ENCODE measurements at regions not wholly inside any gene's neighbourhood (a gene's known extent, or its start where the extent isn't known, plus 50 kb on each side); places are given as distances from the start of the nearest gene placed in this dataset.
"Not testable (repeated sequence)": the region's sequence is repeated elsewhere in the genome, so short reads cannot be mapped to it uniquely, and the experiment has no call there.

DNA sequence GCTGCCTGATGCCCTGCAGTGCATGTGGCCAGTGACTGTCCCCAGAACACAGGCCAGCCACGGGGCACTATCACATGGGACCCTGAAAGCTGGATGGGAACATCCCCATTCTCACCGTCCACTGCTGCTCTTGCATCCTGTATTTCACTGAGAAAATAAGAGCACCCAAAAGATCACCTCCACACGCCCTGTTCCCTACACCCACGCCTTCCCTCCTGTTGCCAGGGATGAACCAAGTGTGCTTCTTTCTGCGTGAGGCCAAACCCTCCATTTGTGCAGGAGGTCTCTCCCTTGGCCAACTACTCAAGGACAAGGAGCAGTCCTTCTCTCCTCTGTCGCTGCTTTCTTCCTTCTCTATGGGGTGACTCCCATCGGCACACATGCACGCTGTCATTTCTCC lies 118.3 kb downstream of the LRRC37A3 start:
- not testable (repeated sequence) for H3K27me3 ChIP-seq (ENCODE audit: insufficient read depth, low read length)

DNA sequence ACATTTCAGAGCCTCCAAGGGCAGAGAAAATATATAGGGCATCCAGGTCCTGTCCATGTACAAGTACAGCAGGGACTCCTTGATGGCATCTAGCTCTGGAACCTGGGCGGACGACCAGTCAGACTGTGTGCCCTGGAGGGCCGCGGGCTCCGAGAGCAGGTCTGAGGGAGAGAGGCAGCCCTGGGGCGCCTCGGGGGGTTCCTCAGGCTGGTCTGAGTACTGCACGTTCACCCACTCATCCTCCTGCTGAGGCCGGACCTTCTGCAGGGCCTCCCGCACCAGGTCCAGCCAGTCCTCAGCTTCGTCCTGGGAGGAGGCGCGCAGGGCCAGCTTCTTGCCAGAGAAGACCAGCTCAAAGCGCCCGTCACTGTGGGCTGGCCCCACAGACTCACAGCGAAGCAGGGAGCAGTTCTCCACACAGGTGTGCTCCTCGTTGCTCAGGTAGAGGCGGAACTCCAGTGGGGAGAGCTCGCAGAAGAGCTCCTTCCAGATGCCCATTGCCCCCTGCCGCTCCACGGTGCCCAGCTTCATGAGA lies 118.8 kb downstream of the LRRC37A3 start:
- H3K27me3 ChIP-seq (ENCODE audit: insufficient read depth, low read length); H3K4me1 ChIP-seq (ENCODE audit: insufficient read depth, low read length); H3K4me3 ChIP-seq (ENCODE audit: low read length); H3K9me3 ChIP-seq (ENCODE audit: low read depth, low read length): not testable (repeated sequence)

More for the DNA sequence above, 118.3 kb downstream of the LRRC37A3 start:
- H3K9me3 ChIP-seq (ENCODE audit: low read depth, low read length); H3K4me3 ChIP-seq (ENCODE audit: low read length); H3K4me1 ChIP-seq (ENCODE audit: insufficient read depth, low read length): not testable (repeated sequence)

DNA sequence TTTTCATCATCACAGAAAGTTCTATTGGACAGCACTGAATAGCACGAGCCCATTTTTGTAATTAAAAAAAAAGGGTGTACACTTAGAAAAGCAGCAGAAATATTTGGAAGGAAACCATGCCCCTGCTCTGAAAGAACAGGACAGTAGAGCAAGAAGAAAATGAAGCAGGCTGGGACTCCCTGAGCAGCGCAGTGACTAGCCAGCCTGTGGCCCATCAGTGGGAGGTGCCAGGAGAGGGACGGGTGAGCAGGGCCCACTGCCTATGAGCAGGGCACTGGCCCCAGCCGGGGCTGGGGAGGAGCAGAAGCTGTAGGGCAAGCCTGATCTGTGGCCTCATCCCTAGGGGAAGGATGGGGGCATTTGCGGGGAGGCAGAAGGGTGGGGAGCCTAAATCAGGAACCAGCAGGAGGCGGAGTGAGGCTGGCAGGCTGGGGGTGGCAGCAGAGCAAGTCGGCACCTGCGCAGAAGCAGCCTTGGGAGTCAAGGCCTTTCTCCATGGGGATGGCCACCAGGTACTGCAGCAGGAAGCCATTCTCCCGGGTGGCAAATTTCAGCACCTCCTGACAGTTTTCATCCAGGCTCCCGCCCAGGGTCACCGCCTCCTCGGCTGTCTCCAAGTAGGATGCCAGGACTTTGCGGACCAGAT lies 119.6 kb downstream of the LRRC37A3 start:
- H3K9me3 ChIP-seq (ENCODE audit: low read depth, low read length); H3K27me3 ChIP-seq (ENCODE audit: insufficient read depth, low read length); H3K4me3 ChIP-seq (ENCODE audit: low read length): not testable (repeated sequence)
- peaks cover 15% of the 10 kb centered on the region for H3K4me1 ChIP-seq (ENCODE audit: insufficient read depth, low read length)

DNA sequence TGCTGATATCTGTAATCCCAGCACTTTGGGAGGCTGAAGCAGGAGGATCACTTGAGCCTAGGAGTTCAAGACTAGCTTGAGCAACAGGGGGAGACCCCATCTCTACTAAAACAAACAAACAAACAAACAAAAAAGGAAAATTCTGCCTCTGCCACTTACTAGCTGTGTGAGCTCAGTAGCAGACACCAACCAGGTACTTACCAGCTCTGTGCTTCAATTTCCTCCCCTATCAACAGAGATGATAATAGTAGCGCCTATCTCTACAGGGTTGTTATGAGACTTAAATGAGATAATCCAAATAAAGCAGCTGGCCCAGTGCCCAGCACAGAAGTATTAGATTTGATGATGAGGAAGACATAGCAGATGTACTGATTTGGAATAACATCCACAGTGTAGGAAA lies 120.3 kb downstream of the LRRC37A3 start:
- H3K4me1 ChIP-seq (ENCODE audit: insufficient read depth, low read length), result peaks cover 22% of the 10 kb centered on the region
- H3K4me3 ChIP-seq (ENCODE audit: low read length); H3K9me3 ChIP-seq (ENCODE audit: low read depth, low read length); H3K27me3 ChIP-seq (ENCODE audit: insufficient read depth, low read length): not testable (repeated sequence)

DNA sequence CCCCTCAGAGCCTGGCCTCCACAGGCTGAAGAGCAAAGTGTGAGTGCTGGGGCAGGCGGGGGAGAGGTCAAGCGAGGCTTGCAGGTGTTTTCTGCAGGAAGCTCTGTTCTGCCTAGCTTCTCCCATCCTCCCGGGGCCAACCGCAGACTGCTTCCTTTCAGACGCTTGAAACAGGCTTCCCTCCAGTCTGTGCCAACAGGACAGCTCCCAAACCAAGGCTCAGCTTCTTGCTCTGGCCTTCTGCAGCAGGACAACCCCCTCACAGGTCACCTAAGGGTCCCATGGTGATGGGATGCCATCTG lies 120.8 kb downstream of the LRRC37A3 start:
- H3K4me3 ChIP-seq (ENCODE audit: low read length); H3K27me3 ChIP-seq (ENCODE audit: insufficient read depth, low read length); H3K9me3 ChIP-seq (ENCODE audit: low read depth, low read length): not testable (repeated sequence)
- peaks cover 27% of the 10 kb centered on the region for H3K4me1 ChIP-seq (ENCODE audit: insufficient read depth, low read length)

DNA sequence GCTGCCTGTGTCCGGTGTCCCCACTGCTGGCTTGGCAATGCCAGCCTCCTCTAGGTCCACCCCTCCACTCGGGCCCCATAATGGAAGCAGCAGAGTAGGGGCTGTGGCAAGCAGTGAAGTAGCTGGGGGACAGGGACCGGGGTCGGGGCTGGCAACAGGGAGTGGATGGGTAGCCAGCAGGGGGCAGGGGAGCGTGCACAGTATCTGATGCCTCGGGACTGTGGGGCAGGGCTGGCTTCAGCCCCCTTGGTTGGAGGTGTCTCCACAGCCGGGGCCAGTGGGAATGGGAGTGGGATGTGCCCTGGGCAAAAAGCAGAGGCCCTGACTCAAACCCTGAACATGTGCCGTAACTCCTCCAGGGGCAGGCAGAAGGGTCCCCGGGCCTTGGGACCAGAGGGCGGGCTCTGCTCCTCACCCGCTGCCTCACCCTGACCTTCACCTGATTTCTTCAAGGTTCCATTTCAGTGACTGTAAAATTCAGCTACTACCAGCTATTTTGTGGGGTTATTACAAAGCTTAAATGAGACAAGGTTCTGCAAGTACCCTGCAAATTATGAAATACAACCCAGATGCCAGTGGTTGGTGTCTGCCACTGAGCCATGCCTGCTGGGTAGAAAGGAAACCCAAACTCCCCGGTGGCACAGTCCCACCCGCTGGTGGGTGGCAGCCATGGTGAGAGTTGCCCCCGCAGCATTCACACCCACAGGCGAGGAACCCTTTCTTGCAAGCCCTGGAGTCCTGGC lies 121.4 kb downstream of the LRRC37A3 start:
- not testable (repeated sequence) for H3K9me3 ChIP-seq (ENCODE audit: low read depth, low read length); H3K27me3 ChIP-seq (ENCODE audit: insufficient read depth, low read length); H3K4me3 ChIP-seq (ENCODE audit: low read length)
- H3K4me1 ChIP-seq (ENCODE audit: insufficient read depth, low read length), result peaks cover 30% of the 10 kb centered on the region

DNA sequence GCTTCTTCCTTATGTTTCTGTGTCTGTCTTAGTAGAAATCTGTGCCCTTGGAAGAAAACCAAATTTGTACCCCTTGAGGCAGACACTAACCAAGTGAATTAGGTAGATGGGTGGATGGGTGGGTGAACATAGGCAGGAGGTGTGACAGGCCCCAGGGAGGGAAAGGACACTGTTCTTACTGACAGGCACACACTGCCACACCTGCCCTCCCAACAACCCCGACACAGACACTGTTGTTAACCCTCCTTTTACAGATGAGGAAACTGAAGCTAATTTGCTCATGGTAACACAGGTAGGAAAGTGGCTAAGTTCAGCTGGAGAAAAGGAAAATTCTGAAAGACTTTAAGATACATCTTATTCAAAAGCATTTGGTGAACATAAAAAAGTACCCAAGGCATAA lies 123.9 kb downstream of the LRRC37A3 start:
- not testable (repeated sequence) for H3K4me3 ChIP-seq (ENCODE audit: low read length); H3K9me3 ChIP-seq (ENCODE audit: low read depth, low read length); H3K27me3 ChIP-seq (ENCODE audit: insufficient read depth, low read length)
- peaks cover 38% of the 10 kb centered on the region for H3K4me1 ChIP-seq (ENCODE audit: insufficient read depth, low read length)

DNA sequence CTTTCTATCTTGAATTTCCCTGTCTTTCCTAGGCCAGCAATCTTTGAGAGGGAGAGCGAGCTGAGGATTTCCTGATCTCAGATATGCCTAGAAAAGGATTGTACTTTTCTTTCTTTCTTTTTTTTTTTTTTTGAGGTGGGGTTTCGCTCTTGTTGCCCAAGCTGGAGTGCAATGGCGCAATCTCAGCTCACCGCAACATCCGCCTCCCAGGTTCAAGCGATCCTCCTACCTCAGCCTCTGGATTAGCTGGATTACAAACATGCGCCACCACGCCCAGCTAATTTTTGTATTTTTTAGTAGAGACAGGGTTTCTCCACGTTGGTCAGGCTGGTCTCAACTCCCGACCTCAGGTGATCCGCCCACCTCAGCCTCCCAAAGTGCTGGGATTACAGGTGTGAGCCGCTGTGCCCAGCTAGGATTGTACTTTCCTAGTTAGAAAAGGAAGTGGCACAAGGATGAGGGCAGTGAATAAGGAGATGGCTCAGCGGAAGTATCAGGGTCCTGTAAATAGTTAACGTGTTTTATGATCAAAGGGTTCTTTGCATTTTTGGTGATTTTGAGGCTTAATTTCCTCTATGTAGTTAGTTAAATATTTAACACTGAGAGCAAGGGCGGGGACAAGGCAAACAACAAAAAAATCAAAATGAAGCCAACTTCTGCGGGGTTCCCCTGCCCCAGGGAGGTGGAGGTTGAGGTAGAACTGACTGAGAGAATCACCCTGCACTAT lies 124.6 kb downstream of the LRRC37A3 start:
- H3K27me3 ChIP-seq (ENCODE audit: insufficient read depth, low read length); H3K4me3 ChIP-seq (ENCODE audit: low read length); H3K9me3 ChIP-seq (ENCODE audit: low read depth, low read length): not testable (repeated sequence)
- peaks cover 38% of the 10 kb centered on the region for H3K4me1 ChIP-seq (ENCODE audit: insufficient read depth, low read length)

- not testable (repeated sequence) for H3K27me3 ChIP-seq (ENCODE audit: insufficient read depth, low read length); H3K4me3 ChIP-seq (ENCODE audit: low read length); H3K9me3 ChIP-seq (ENCODE audit: low read depth, low read length)
- peaks cover 38% of the 10 kb centered on the region for H3K4me1 ChIP-seq (ENCODE audit: insufficient read depth, low read length)
Observed at GRCh38 chr17:64794113-64794512, 125.2 kb downstream of the LRRC37A3 start.

DNA sequence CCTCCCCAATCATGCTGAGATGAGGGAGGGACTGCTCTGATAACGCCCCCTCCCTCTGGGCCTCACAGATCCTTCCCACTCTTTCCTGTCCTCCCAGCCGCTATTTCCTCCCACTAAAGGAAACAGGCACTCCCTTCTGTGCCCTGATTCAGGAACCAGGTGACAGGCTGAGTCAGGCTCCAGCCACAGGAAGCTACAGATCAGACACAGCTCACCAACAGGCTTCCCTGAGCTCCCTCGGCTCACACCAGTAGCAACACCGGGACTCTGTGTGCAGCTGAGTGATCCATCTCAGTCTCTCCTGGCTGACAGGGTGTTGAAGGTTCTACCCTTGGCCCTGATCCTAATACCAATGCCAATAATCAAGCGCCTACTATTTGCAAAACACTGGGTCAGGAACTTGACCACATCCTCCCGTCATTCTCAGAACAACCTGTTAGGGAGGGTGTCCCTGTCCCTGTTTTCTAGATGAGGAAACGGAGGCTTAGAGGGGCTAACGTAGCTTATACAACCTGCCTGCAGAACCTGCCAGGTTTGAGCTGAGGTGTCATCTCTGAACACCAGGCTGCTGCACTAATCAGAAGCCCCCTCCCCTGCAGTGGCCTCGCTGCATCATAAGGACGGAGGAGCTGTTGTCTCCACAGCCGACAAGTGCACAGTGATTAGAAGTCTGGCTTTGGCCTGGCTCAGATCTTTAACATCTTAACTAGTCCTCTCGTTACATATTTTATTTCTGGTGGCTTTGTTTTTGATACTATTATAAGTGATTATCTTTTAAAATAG lies 126.3 kb downstream of the LRRC37A3 start:
- not testable (repeated sequence) for H3K27me3 ChIP-seq (ENCODE audit: insufficient read depth, low read length); H3K9me3 ChIP-seq (ENCODE audit: low read depth, low read length); H3K4me3 ChIP-seq (ENCODE audit: low read length)
- peaks cover 34% of the 10 kb centered on the region for H3K4me1 ChIP-seq (ENCODE audit: insufficient read depth, low read length)

GRCh38 chr17:64792276-64792675 lies 127.0 kb downstream of the LRRC37A3 start:
- H3K4me1 ChIP-seq (ENCODE audit: insufficient read depth, low read length), result peaks cover 29% of the 10 kb centered on the region
- H3K27me3 ChIP-seq (ENCODE audit: insufficient read depth, low read length), result not testable (repeated sequence)

GRCh38 chr17:64791691-64792090 lies 127.6 kb downstream of the LRRC37A3 start:
- not testable (repeated sequence) for H3K27me3 ChIP-seq (ENCODE audit: insufficient read depth, low read length); H3K4me3 ChIP-seq (ENCODE audit: low read length); H3K9me3 ChIP-seq (ENCODE audit: low read depth, low read length)
- peaks cover 29% of the 10 kb centered on the region for H3K4me1 ChIP-seq (ENCODE audit: insufficient read depth, low read length)

More at GRCh38 chr17:64792276-64792675, 127.0 kb downstream of the LRRC37A3 start:
- not testable (repeated sequence) for H3K4me3 ChIP-seq (ENCODE audit: low read length); H3K9me3 ChIP-seq (ENCODE audit: low read depth, low read length)

DNA sequence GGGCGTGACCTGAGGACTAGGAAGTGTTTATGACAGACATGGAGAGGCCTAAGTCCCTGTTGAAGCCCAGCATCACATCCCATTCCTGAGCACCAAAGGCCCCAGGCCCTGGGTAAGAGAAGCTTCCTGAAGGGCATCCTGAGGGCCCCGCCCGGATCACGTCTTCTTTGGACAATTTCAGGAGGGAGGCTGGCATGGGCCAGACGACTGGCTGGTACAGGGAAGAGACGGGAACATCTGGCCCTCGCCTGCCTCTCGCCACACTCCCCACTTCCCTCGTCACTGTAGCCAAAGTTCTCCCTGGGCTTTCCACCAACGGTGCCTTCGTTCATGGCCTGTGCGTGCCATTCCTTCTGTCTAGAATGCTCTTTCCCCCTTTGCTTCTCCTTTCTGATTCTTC lies 128.1 kb downstream of the LRRC37A3 start:
- not testable (repeated sequence) for H3K27me3 ChIP-seq (ENCODE audit: insufficient read depth, low read length); H3K4me3 ChIP-seq (ENCODE audit: low read length); H3K9me3 ChIP-seq (ENCODE audit: low read depth, low read length)
- H3K4me1 ChIP-seq (ENCODE audit: insufficient read depth, low read length), result peaks cover 29% of the 10 kb centered on the region

- H3K4me1 ChIP-seq (ENCODE audit: insufficient read depth, low read length), result peaks cover 29% of the 10 kb centered on the region
- not testable (repeated sequence) for H3K27me3 ChIP-seq (ENCODE audit: insufficient read depth, low read length); H3K9me3 ChIP-seq (ENCODE audit: low read depth, low read length); H3K4me3 ChIP-seq (ENCODE audit: low read length)
Observed at GRCh38 chr17:64790690-64791089, 128.6 kb upstream of the SMURF2 start.

- not testable (repeated sequence) for H3K9me3 ChIP-seq (ENCODE audit: low read depth, low read length); H3K4me3 ChIP-seq (ENCODE audit: low read length); H3K27me3 ChIP-seq (ENCODE audit: insufficient read depth, low read length)
- H3K4me1 ChIP-seq (ENCODE audit: insufficient read depth, low read length), result peaks cover 28% of the 10 kb centered on the region
Observed at GRCh38 chr17:64790193-64790592, 128.1 kb upstream of the SMURF2 start.
